CD4-positive, alpha-beta T cell treated with Interleukin-4 for 4 hours (primary cell): ENCODE measurements at regions not wholly inside any gene's neighbourhood (a gene's known extent, or its start where the extent isn't known, plus 50 kb on each side); places are given as distances from the start of the nearest gene placed in this dataset.
A peak's percentile ranks its signal among the peaks of the same experiment; 100 is the strongest.
"Not testable (repeated sequence)": the region's sequence is repeated elsewhere in the genome, so short reads cannot be mapped to it uniquely, and the experiment has no call there.

Experiments
- DNase-seq: peaks from one replicate; pipeline ENCODE4 v3.0.0-alpha.2; 2020

DNA sequence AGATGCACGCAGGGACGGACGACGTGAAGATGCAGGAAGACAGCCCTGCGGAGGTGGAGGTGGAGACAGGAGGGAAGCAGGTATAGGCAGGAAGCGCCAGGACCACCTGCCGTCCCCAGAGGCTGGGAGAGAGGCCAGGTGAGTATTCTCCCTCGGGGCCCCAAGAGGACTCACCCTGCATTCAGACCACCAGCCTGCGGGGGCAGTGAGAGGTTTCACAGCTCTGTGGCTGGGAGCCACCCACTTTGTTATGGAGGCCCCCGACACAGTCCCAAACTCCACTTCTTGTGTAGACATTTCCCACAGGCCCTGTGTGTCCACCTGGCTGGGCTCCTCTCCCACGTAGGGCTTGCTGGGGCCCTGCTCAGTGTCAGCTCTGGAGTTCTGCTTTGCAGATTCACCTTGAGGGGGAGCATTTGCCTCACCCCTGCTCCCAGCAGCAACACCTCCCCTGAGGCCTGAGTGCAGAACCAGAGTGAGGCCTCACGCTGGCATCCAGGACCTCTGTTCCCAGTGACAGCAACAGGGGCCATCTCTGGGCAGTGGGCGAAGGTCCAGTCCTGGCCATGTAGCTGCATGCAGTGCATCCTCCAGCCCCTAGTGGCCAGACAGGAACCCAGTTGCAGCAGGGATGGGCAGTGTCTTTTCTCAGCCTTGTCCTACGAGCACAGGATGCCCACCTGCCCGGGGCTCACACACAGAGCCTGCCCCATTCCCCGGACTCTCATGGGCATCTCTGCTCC, 119.4 kb upstream of the IQSEC1 start:
- no peak for DNase-seq

DNA sequence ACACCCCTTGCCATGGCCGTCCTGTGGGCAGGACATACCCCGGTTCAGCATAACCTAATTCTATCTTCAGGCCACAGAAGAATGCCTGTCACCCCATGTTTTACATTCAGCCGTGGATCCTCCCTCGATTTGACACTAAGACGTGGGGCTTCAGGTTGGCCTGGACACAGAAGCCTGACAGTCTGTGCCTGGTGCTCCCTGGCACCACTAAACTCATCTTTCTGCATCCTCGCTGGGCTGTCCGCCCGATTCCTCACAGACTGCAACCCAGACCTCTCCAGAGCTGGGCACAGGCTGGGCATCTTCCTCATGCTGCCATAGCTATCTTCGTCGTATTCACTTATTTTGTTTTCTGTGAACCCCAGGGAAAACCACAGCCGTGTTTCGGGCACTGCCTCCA, 117.8 kb upstream of the IQSEC1 start:
- DNase-seq: no peak

DNA sequence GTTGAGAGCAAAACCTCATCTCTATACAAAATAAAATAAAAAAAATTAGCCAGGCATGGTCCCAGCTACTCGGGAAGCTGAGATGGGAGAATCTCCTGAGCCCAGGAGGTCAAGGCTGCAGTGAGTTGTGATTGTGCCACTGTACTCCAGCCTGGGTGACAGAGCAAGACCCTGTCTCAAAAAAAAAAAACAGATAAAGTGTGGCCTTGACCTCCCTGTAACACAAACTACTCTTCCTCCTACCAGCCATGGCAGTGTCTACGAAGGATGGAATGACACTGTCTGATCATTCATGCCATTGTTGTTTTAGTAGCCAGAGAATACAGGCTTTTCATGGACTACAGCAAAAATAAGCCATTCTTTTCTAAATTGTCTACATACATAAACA, 117.1 kb upstream of the IQSEC1 start:
- DNase-seq: no peak

DNA sequence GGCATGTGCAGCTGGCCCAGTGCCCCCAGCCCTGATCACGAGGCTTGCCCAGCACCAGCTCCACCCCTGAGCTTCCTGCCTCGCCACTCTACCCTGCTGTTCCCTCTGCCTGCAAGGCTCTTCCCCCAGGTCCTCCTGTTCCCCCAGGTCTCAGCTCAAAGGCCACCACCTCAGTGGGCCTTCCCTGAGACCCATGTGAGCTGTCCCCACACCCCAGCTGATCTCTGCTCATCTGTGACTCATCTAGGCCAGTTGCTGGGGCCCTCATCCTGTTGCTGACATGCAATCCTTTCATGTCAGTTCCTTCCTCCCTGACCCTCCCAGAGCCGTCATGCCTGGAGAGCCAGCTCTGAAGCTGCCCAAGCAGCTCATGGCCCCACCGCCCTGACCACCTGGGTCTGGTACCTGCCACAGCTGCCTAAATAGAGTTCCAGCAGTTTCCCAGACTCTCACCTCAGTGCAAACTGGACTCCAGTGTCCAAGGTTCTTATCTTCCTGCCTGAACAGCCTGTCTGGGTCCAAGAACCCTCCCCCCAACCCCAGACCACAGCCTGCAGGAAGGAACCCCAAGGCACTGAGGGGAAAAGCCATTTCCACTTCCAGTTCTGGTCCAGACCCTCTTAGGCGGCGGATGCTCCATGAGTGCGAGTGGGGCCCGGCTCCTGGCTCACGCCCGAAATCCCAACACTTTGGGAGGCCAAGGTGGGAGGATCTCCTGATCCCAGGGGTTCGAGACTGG, 116.6 kb upstream of the IQSEC1 start:
- peak; percentile 12 for DNase-seq

DNA sequence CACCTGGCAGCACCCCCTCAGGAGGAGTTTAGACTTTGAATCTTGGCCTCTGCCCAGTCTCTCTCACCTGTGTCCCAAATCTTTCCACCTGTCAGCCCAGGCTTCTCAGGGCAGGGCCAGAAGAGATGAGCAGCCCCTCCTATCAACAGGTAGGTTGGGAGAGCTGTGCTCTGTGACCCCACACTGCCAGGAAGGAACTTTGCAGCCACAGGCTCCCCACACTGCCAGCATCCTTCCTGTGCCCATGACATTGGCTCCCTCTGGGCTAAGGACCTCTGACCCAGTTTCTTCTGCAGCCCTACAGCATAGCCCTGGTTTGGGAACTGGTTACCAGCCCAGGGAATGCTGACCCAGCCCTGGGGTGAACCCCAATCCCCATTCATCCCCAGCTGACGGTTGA, 115.7 kb upstream of the IQSEC1 start:
- no peak for DNase-seq

DNA sequence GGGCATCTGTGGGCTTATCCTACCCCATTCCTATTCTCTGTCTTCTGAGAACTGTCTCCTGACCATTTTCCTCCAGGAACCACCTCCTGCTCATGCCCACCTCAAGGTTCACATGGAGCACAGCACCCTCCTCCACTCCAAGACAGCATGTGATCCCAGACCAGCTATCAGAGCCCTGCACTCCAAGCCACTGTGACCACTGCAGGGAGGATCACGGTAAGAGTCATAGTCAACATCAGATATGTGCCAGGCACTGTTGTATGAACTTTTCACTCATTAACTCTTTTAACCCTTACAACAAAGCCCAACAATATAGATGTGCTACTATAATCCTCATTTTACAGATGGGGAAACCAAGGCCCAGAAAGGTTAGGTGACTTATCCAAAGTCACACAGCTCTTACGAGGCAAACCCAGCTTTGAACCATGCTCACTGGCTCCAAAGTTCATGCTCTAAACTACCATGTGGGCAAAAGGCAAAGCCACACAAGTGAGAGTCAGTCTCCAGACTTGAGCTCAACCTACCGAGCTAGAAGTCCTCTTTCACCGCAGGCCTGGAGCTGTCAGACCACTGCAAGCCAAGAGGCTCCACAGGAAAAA, 115.1 kb upstream of the IQSEC1 start:
- no peak for DNase-seq

DNA sequence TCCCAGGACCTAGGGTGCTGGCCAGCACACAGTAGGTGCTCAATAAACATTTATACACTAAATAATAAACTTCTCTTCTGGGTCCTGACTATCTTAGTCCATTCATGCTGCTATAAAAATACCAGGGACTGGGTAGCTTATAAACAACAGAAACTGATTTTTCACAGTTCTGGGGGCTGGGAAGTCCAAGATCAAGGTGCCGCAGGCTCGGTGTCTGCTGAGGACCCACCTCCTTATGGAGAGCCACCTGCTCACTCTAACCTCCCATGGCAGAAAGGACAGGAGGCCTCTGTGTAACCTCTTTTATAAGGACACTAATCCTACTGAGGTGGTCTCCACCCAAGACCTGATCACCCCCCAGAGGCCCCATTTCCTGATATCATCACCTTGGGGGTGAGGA, 114.4 kb upstream of the IQSEC1 start:
- no peak for DNase-seq

DNA sequence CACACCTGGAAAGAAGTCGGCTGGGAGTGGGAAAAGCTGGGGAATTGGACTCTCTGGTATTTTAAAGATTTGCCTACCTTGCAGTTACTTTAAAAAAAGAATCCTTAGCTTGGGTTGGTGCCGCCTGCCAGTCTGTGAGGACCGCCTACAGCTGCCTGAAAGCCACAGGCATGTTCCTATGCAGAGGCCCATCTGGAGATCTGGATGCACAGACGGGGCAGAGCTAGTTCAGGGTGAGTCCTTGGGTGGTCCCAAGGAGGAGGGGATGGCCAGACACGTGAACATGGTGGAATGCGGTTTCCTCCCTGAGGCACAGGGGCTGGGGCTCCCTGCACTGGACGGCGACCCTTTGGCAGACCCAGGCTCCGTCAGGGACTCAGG, 113.2 kb upstream of the IQSEC1 start:
- no peak for DNase-seq

DNA sequence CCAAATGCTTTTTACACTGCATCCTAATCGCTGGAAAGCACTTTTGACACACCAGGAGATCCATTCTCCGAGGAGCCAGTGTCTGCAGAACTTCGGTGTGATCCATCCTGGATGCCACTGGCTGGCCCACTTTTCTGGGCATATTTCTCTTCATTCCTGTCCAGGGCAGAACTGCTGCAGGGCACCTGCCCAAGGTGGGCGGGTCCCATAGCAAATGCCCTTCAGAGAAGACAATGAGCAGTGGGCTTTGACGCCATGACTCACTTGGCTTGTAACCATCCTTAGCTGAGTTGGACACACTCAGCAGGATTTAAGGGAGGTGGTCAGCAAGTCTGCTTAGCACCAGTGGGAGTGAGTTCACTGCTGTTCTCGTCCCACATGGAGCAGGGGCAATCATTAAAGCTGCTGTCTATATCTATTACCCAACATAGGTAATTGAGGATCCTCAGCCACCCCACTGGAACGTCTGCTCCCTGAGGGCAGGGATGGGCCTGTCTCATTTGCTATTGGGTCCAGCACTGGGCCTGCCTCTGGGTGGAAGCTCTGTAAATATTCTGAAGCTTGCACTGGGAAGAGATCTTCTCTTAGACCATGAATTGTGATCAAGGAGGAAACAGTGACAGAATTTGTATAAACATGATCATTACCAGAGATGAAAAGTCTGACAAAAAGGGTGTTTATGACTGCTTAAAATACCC, 112.7 kb upstream of the IQSEC1 start:
- DNase-seq: no peak

DNA sequence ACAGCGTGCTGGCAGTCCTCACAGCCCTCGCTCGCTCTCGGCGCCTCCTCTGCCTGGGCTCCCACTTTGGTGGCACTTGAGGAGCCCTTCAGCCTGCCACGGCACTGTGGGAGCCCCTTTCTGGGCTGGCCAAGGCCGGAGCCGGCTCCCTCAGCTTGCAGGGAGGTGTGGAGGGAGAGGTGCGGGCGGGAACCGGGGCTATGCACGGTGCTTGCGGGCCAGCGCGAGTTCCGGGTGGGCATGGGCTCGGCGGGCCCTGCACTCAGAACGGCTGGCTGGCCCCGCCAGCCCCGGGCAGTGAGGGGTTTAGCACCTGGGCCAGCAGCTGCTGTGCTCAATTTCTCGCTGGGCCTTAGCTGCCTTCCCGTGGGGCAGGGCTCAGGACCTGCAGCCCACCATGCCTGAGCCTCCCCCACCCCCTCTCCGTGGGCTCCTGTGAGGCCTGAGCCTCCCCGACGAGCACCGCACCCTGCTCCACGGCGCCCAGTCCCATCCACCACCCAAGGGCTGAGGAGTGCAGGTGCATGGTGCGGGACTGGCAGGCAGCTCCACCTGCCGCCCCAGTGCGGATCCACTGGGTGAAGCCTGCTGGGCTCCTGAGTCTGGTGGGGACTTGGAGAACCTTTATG, 106.5 kb upstream of the IQSEC1 start:
- not testable (repeated sequence) for DNase-seq

DNA sequence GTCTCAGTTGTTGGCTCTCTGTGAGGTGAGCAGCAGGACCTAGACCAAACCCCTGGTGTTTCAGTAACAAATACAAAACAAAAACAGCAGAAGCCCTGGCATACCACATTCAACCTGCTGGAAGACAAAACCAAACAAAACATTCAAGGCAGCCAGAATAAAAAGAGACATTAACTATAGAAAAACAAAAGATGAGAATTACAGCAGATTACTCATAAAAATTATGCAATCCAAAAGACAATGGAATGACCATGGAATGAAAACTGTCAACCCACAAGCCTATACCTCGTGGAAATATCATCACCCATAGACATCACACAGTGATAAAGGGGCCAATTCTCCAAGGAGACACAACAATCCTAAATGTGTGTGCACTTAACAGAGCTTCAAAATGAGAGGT, 106.0 kb upstream of the IQSEC1 start:
- DNase-seq: no peak

DNA sequence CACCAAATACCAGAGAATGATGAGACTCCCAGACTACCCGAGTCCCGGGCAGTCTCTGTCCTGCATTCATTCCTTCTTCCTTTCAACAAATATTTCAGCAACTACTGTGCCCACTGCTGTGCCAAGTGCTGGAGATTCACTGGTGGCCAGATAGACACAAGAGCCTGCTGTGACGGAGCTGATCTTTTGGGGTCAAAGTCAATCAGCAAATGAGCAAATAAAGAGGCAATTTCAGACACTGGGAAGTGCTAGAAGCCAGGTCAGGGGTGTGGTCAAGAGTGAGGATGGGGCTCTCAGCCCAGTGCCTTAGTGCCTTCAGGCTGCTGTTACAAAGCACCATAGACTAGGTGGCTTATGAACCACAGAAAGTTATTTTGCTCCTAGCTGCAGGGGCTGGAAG, 104.9 kb upstream of the IQSEC1 start:
- no peak for DNase-seq

DNA sequence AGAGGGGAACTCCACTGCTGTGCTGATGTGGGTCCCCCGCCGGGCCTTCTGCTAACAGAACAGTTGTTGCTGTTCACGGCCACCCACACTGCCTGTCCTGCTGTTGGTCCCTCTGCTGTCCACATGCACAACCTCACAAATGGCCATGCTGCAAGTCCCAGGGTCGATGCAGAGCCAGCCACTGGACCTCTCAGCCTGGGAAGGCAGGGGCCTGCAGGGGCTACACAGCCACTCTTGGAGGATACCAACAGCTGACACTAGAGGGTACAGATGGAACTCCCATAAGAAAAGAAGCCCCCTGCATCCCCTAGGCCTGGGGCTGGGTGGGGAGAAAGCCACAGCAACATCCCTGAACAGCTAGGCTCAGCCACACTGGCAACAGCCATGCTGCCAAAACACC, 104.4 kb upstream of the IQSEC1 start:
- DNase-seq: no peak

DNA sequence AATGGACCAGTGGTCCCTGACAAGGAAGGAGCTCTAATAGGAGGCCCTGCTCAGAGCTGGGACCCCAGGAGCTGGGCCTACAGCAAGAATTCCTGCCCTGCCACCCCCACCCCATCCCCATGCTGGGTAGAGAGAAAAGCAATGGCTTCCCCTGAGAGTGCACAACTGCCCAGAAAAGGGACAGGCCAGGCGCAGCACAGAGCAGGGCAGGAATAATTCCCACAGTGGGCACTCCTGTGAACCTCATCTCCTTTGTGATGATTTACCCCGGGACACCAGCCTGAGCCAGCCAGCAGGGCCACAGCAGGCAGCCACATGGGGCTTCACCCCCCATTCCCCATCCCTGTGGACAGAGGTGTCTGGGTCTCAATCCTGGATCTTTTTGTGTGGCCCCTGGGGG, 104.0 kb upstream of the IQSEC1 start:
- DNase-seq: no peak

DNA sequence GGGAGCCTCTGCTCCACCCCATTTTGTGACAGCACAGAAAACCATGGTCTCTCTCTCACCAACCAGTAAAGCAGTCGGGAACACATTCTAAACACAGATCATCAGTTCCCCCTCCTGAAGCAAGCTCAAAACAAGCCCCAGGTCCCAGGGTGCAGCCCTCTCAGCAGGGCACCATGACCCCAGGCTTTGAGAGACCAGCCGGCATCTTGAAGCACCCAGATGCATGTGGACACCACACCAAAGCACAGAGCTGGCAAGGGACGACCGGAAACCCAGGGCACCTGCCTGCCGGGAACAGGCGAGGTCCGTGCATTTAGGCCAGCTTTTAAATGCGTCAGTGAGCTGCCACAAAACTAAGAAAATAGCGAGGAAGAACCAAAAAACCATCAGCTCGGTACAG, 103.2 kb upstream of the IQSEC1 start:
- no peak for DNase-seq

DNA sequence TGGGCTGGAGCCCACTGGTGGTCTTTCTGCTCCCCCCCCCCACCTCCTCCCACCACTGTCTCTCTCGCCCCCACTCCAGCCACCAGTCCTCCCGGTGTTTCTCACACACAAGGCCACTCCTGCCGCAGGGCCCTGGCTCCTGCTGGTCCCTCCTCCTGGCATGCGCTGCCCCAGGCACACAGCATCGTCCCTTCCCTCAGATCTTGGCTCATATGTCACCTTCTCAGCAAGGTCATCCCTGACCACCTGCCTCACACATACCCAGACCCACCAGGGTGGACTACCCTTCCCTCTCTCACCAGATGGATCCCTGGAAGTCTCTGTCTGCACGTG, 101.5 kb upstream of the IQSEC1 start:
- no peak for DNase-seq

DNA sequence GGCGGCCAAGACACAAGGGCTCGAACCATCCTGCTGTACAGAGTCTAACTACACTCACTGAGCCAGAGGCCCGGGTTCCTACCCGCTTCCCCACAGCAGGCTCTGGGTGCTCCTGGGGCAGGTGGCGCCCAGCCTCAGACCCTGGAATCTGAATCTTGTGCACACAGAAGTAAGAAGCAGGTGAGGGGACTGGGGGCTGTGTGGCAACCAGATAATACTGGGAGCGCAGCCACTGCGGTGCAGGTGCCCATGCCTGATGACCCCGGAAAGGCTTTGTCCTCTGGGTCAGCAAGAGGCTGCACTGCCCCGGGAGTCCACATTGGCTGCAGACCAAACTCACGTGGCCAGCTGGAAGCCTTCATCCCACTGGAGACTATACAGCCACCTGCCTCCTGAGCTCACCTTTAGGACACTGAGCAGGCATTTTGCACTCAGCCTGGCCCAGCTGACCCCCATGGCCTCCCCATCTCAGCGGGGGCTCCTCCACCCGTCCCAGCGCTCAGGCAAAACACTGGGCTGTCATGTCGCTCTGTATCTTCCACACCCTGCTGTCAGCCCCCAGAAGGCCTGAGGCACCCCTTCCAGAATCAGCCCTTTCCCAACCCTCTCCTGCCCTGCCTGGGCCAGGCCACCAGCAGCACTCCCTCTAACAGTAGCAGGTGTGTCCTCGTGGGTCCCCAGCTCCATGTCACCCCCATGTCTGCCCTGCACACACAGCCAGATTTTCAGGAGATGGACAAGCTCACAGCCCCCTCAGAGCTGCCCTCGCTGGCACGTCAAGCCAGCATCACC, 101.0 kb upstream of the IQSEC1 start:
- DNase-seq: no peak

DNA sequence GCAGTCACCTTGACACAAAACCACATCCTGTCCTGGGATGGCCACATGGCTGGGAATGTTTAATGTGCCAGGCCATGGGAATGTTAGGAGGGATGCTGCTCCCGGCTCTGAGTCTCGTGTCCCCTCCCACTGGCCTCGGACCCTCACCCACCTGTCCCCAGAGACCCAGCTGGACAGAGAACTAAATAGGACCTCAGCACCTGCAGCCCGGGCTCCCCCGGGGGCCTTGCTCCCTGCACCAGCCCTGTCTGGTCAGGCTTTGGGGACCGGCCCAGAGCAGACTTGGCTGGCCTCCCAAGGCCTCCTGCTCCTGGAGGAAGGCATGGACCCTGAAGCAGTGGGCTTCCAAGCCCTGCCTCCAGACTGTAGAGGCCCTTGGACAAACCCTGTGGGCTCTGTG, 100.0 kb upstream of the IQSEC1 start:
- no peak for DNase-seq

DNA sequence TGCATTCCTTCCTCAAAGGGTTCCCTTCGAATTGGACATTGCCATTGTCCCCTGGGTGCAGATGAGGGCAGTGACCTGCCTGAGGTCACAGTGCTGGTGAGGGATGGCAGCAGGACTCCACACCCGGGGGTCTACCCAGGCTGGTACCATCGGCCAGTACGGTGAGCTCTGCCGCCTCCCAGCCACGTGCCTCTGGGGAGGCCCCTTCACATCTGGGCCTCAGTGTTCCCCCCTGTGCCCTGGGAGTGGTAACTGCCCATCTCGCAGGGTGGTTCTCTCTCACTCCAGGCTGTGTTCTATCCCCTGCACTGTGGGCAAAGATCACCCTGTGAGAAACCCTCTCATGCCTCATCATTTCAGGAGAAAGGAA, 99.4 kb upstream of the IQSEC1 start:
- DNase-seq: no peak

DNA sequence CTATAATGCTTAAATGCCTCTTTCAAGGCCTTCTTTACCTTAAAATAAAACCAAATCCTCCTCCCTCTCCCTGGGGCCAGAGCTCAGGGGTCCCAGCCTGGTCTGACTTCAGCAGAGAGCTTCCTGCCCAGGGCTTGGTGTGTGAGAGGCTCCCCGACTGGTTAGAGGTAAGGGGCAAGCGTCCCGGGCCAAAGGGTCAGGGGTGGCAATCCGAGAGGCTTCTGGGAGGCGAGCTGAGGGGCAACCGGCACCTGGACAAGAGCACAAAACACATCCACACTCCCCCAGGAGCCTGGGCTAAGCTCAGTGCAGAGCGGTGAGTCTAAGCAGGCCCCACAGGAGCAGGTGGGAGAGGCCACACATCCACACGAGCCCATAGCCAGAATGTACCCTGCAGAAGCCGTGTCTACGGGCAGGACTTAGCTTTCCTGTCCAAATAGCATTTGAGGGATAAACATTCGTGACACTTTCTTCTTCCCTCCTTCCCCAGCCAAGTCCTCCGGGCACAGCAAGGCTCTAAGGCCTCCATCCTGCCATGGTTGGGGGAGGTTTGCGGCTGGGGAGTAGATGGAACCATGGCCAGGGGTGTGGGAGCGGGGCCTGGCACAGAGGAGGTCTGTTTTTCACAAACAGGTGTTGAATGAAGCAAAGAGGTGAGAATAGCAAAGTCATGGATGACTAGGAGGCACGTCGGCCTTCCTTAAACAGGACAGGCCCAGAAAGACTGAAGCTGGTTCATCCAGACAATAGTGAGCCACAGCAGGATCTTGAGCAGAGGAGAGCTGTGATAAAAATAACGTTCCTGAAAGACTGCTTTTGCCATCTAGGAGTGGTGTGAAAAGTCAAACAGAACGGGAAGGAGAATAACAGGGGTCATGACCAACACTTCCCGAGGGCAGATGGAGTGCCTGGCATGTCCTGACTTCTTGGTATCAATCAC, 98.7 kb upstream of the IQSEC1 start:
- DNase-seq: no peak

DNA sequence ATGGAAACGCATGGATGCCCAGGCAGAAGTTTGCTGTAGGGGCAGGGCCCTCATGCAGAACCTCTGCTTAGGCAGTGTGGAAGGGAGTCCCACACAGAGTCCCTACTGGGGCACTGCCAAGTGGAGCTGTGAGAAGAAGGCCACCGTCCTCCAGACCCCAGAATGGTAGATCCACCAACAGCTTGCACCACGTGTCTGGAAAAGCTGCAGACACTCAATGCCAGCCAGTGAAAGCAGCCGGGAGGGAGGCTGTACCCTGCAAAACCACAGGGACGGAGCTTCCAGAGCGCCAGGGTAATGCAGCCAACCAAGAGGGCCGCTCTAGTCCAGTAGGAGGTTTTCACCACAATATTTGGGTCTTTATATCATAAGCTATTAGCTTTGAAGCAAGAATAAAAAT, 97.1 kb upstream of the IQSEC1 start:
- no peak for DNase-seq

DNA sequence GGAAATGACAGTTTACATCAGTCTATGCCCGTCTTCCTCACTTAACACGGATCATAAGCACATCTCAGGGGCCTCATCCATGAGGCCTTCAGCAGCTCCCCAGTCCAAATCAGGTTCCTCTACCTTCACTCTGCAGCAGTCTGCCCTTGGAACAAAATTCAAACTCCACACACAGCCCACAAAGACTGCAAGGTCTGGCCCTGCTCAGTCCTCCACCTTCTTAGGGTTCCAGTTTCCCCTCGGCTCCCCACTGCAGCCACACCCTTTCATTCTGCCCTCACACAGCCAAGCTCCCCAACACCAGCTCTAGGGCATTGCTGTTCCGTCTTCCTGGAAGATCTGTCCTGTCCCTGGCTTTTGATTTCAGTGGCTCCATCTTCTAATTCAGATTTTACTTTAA, 95.2 kb upstream of the IQSEC1 start:
- no peak for DNase-seq
